HCT116 (cell line): ENCODE measurements at regions not wholly inside any gene's neighbourhood (a gene's known extent, or its start where the extent isn't known, plus 50 kb on each side); places are given as distances from the start of the nearest gene placed in this dataset.

Experiments used
- ATAC-seq: fragments of 200-7000 bp; cut with Tn5 transposase; 2 replicates; pipeline ENCODE4 v1.9.1; 2020; ENCODE audit warnings: mild to moderate bottlenecking, moderate library complexity
- BruUV-seq: library from RNA; stranded (reverse); fragments of 400-500 nt; replicated peaks from 2 replicates; lab custom pipeline; 2021; lab: Mats Ljungman, UMichigan
- CTCF ChIA-PET: fragments of 300-600 bp; sonication (Branson Sonifier 250); formaldehyde crosslinking; loops from one replicate; lab custom pipeline; 2021; ENCODE audit warnings: antibody characterized with exemption; lab: Charles Lee
- POLR2A ChIA-PET: fragments of 300-600, 350-600 bp; sonication (Branson Sonifier 250); formaldehyde crosslinking; loops from one replicate; lab custom pipeline; 2021; ENCODE audit warnings: antibody characterized with exemption; lab: Charles Lee
- RAD21 ChIA-PET, 2 experiments: fragments of 300-600 bp; sonication (Branson Sonifier 250); formaldehyde crosslinking; loops; one replicate each; lab custom pipeline; 2023; ENCODE audit warnings: low total read pairs in 2 of 2; ENCODE audit not compliant: uncharacterized antibody in 2 of 2, unreplicated experiment in 2 of 2, low non-redundant PET in 1 of 2; lab: Charles Lee
- DNase-seq: peaks from one replicate; pipeline ENCODE4 v3.0.0-alpha.2; 2010; ENCODE audit warnings: low read depth, low spot score
- H2AFZ ChIP-seq: fragments of 200-600 bp; shearing (Covaris generic), sonication (generic); 2 replicates; pipeline ENCODE4 v1.6.1; 2017; ENCODE audit warnings: low read depth, mixed run types, mixed read lengths, antibody characterized with exemption, low read length; ENCODE audit not compliant: poor library complexity, severe bottlenecking
- H3K27ac ChIP-seq: 2 replicates; pipeline ENCODE4 v1.5.1; 2012; ENCODE audit warnings: low read depth, low read length
- H3K27me3 ChIP-seq: fragments of 200-600 bp; sonication (generic); 2 replicates; pipeline ENCODE4 v1.6.1; 2016; ENCODE audit warnings: mixed run types, low read length, mixed read lengths; ENCODE audit not compliant: insufficient read depth
- H3K36me3 ChIP-seq, 2 experiments: fragments of 200-500 bp in 1 of 2; fragments of 200-600 bp in 1 of 2; sonication (Bioruptor generic) in 1 of 2; sonication (generic) in 1 of 2; 2 replicates each; pipeline versions ENCODE4 v1.5.1 to v1.6.1; 2014 to 2016; ENCODE audit warnings: low read length in 2 of 2, inconsistent platforms in 1 of 2, mixed read lengths in 1 of 2, mixed run types in 1 of 2; ENCODE audit not compliant: insufficient read depth in 2 of 2, control insufficient read depth in 1 of 2
- H3K4me1 ChIP-seq, 2 experiments: fragments of 200-600 bp in 1 of 2; sonication (generic) in 1 of 2; 2 replicates each; pipeline versions ENCODE4 v1.5.1 to v1.6.1; 2012 to 2017; ENCODE audit warnings: low read length in 2 of 2, inconsistent platforms in 1 of 2, mild to moderate bottlenecking in 1 of 2, mixed read lengths in 1 of 2, mixed run types in 1 of 2, moderate library complexity in 1 of 2; ENCODE audit not compliant: insufficient read depth in 2 of 2, control insufficient read depth in 1 of 2
- H3K4me2 ChIP-seq: fragments of 200-600 bp; sonication (generic); 2 replicates; pipeline ENCODE4 v1.6.1; 2017; ENCODE audit warnings: mixed run types, low read length, mixed read lengths
- H3K4me3 ChIP-seq, 2 experiments: fragments of 200-600 bp in 1 of 2; sonication (generic) in 1 of 2; replicated peaks in 1 of 2; 2 replicates each; pipeline ENCODE4 v1.5.1; 2011 to 2016; ENCODE audit warnings: low read length in 2 of 2, control low read depth in 1 of 2, low read depth in 1 of 2, mild to moderate bottlenecking in 1 of 2, mixed read lengths in 1 of 2, mixed run types in 1 of 2
- H3K79me2 ChIP-seq: fragments of 200-600 bp; sonication (generic); 2 replicates; pipeline ENCODE4 v1.6.1; 2017; ENCODE audit warnings: mild to moderate bottlenecking, mixed run types, low read length, moderate library complexity, mixed read lengths; ENCODE audit not compliant: insufficient read depth
- H3K9ac ChIP-seq: fragments of 200-600 bp; sonication (generic); 2 replicates; pipeline ENCODE4 v1.6.1; 2016; ENCODE audit warnings: low read length, mixed read lengths
- H3K9me2 ChIP-seq: fragments of 200-600 bp; sonication (generic), shearing (Covaris generic); 2 replicates; pipeline ENCODE4 v1.6.1; 2017; ENCODE audit warnings: mixed run types, mild to moderate bottlenecking, moderate library complexity; ENCODE audit not compliant: insufficient read depth
- H3K9me3 ChIP-seq, 2 experiments: fragments of 200-500 bp in 1 of 2; fragments of 200-600 bp in 1 of 2; sonication (Bioruptor generic) in 1 of 2; sonication (generic) in 1 of 2; 2 replicates each; pipeline ENCODE4 v1.6.1; 2014 to 2017; ENCODE audit warnings: low read length in 2 of 2, mixed read lengths in 2 of 2, inconsistent platforms in 1 of 2, low read depth in 1 of 2, mild to moderate bottlenecking in 1 of 2, mixed run types in 1 of 2, moderate library complexity in 1 of 2; ENCODE audit not compliant: control insufficient read depth in 1 of 2, insufficient read depth in 1 of 2
- H4K20me1 ChIP-seq: fragments of 200-600 bp; sonication (generic), shearing (Covaris generic); 2 replicates; pipeline ENCODE4 v1.6.1; 2017; ENCODE audit warnings: mixed run types, mild to moderate bottlenecking, moderate library complexity; ENCODE audit not compliant: insufficient read depth
- CEBPB ChIP-seq: IDR thresholded peaks from 2 replicates; pipeline ENCODE4 v1.6.1; 2012; ENCODE audit warnings: low read depth
- CTCF ChIP-seq, 3 experiments: fragments of 200-600 bp in 1 of 3; sonication (generic) in 1 of 3; IDR thresholded peaks in 2 of 3; conservative IDR thresholded peaks in 1 of 3; 2 replicates each; pipeline ENCODE4 v1.5.1; 2012 to 2017; ENCODE audit warnings: low read depth in 2 of 3, low read length in 2 of 3, antibody characterized with exemption in 1 of 3, borderline replicate concordance in 1 of 3, control low read depth in 1 of 3, mild to moderate bottlenecking in 1 of 3, mixed read lengths in 1 of 3, mixed run types in 1 of 3, moderate library complexity in 1 of 3; ENCODE audit not compliant: insufficient read depth in 1 of 3
- EGR1 ChIP-seq: IDR thresholded peaks from 2 replicates; pipeline ENCODE4 v1.6.1; 2012; ENCODE audit warnings: low read depth
- ELF1 ChIP-seq: IDR thresholded peaks from 2 replicates; pipeline ENCODE4 v1.6.1; 2012; ENCODE audit warnings: low read depth, borderline replicate concordance
- EZH2 ChIP-seq: fragments of 200-600 bp; sonication (generic); IDR thresholded peaks from 2 replicates; pipeline ENCODE4 v1.6.1; 2017; ENCODE audit warnings: antibody characterized with exemption, mixed run types
- EZH2phosphoT487 ChIP-seq: fragments of 200-600 bp; IDR thresholded peaks from 2 replicates; pipeline ENCODE4 v1.6.1; 2018; ENCODE audit warnings: antibody characterized with exemption, borderline replicate concordance
- JUND ChIP-seq: IDR thresholded peaks from 2 replicates; pipeline ENCODE4 v1.6.1; 2012
- POLR2A ChIP-seq: IDR thresholded peaks from 2 replicates; pipeline ENCODE4 v1.7.0; 2011; ENCODE audit warnings: borderline replicate concordance; ENCODE audit not compliant: insufficient read depth, insufficient read length; ENCODE audit errors: extremely low read depth
- POLR2AphosphoS5 ChIP-seq: IDR thresholded peaks from 2 replicates; pipeline ENCODE4 v1.6.1; 2011; ENCODE audit warnings: mild to moderate bottlenecking, low read depth, low read length, moderate library complexity
- RAD21 ChIP-seq: IDR thresholded peaks from 2 replicates; pipeline ENCODE4 v1.6.1; 2012; ENCODE audit warnings: low read depth, mild to moderate bottlenecking
- REST ChIP-seq: IDR thresholded peaks from 2 replicates; pipeline ENCODE4 v1.6.1; 2012; ENCODE audit warnings: low read depth
- SIN3A ChIP-seq: IDR thresholded peaks from 2 replicates; pipeline ENCODE4 v1.6.1; 2012; ENCODE audit warnings: low read depth
- SP1 ChIP-seq: IDR thresholded peaks from 2 replicates; pipeline ENCODE4 v1.6.1; 2012; ENCODE audit warnings: low read depth
- SRF ChIP-seq: IDR thresholded peaks from 2 replicates; pipeline ENCODE4 v1.6.1; 2012; ENCODE audit warnings: low read depth
- TCF7L2 ChIP-seq: IDR thresholded peaks from 2 replicates; pipeline ENCODE4 v1.7.0; 2011; ENCODE audit warnings: borderline replicate concordance, inconsistent platforms; ENCODE audit not compliant: insufficient read depth, insufficient read length; ENCODE audit errors: extremely low read depth
- YY1 ChIP-seq: IDR thresholded peaks from 2 replicates; pipeline ENCODE4 v1.6.1; 2011; ENCODE audit warnings: low read length, low read depth, moderate library complexity, mild to moderate bottlenecking; ENCODE audit not compliant: insufficient replicate concordance; ENCODE audit errors: extremely low read depth
- ZFX ChIP-seq: fragments of 450-650 bp; IDR thresholded peaks from 2 replicates; pipeline ENCODE4 v1.6.1; 2017
- ZNF274 ChIP-seq: fragments of 200-500 bp; sonication (Bioruptor generic); IDR thresholded peaks from 2 replicates; pipeline ENCODE4 v1.6.1; 2014; ENCODE audit warnings: mild to moderate bottlenecking, low read depth, low read length, inconsistent platforms
- intact Hi-C: fragments of 100-400 bp; cut with micrococcal nuclease; formaldehyde crosslinking; loops from 2 replicates; pipeline ENCODE4 v1.10.0; 2022
- TF ChIP-seq, protein P1 (sequence below): IDR thresholded peaks from 2 replicates; pipeline ENCODE4 v1.6.1; 2012
- TF ChIP-seq, protein P2 (sequence below): IDR thresholded peaks from 2 replicates; pipeline ENCODE4 v1.6.1; 2012

DNA sequence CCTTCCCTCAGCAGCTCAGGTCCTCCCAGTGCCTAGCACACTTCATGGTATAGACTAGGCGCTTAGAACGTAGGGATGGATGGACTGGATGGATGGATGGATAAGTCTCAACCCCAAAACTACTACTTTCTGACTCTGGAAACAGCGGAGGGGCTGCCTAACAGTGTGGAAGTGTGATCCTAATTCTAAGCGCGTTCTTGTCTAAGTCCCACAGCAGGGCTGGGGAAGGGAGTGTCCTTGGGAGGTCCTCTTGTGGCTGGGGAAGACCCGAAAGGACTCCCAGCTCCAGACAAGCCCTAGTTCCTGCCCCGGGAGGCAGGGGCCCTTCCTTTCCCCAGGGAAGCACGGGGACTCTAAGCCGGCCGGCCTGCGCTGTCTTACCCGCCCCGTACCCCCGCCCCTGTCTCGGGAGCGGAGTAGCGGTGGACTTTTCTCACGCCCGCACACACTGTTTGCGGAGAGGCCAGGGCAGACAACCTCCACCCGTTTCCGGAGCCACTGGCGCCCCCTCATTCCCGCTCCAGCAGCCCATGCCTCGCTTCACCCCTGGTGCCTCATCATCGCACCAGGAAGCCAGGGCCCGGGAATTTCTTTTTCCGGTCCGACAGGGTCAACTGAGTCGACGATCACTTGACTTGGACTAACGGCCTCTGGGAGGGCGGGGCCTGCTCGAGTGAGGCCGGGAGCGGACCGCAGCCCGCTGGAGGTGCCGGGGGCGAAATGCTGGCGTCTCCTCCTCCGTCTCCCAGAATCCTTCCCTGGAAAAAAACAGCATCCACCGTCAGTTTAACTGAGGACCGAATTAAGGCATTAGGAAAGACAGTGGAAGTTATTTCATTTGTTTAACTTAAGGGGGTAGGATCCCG, 133.3 kb downstream of the TBC1D2B start:
- DNase-seq (peak; percentile 13), ATAC-seq (no peak)
- Histone ChIP-seq H3K27me3 (no peaks in the 10 kb centered on the region), H3K36me3 (no peaks in the 10 kb centered on the region), H3K9me2 (no peaks in the 10 kb centered on the region), H3K9me3 (no peaks in the 10 kb centered on the region), H3K27ac (no peak overlapping the region), H4K20me1 (no peaks in the 10 kb centered on the region), H3K4me2 (no peak overlapping the region), H3K4me1 (no peaks in the 10 kb centered on the region), H3K4me3 (no peak overlapping the region), H3K9ac (no peak overlapping the region), H3K79me2 (no peaks in the 10 kb centered on the region), H2AFZ (no peak overlapping the region)
- RAD21 ChIA-PET, result no interaction called here
- no TSS peak for BruUV-seq
- intact Hi-C loops, result no loop called here
- POLR2A ChIA-PET, result no interaction called here
- CTCF ChIA-PET, result no interaction called here
- TF ChIP-seq POLR2A, result no peak
- TF ChIP-seq CTCF (IDR thresholded peaks at IDR 0.05 in 2 of 3, conservative IDR thresholded peaks at IDR 0.05 in 1 of 3; ENCODE audit: borderline replicate concordance in 1 of 3, insufficient read depth in 1 of 3, low read depth in 2 of 3, low read length in 2 of 3), result no peak
- TF ChIP-seq, protein P1, sequence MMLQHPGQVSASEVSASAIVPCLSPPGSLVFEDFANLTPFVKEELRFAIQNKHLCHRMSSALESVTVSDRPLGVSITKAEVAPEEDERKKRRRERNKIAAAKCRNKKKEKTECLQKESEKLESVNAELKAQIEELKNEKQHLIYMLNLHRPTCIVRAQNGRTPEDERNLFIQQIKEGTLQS, result no peak
- no peak for TF ChIP-seq POLR2AphosphoS5
- TF ChIP-seq YY1, result no peak
- TF ChIP-seq EGR1, result no peak
- TF ChIP-seq ZNF274, result no peak
- no peak for TF ChIP-seq EZH2
- TF ChIP-seq CEBPB, result no peak
- TF ChIP-seq EZH2phosphoT487, result no peak
- TF ChIP-seq SP1, result no peak
- no peak for TF ChIP-seq SIN3A
- no peak for TF ChIP-seq ELF1
- TF ChIP-seq TCF7L2, result no peak
- TF ChIP-seq JUND, result no peak
- no peak for TF ChIP-seq SRF
- no peak for TF ChIP-seq ZFX
- TF ChIP-seq, protein P2, sequence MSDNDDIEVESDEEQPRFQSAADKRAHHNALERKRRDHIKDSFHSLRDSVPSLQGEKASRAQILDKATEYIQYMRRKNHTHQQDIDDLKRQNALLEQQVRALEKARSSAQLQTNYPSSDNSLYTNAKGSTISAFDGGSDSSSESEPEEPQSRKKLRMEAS, result no peak
- TF ChIP-seq RAD21, result no peak
- TF ChIP-seq REST, result no peak
